Stimulated activated CD8-positive, alpha-beta memory T cell treated with anti-CD3 and anti-CD28 coated beads, Interleukin-12 subunit alpha, Interleukin-12 subunit beta, amount 100 ng/mL, for 24 hours (primary cell): ENCODE measurements at regions not wholly inside any gene's neighbourhood (a gene's known extent, or its start where the extent isn't known, plus 50 kb on each side); places are given as distances from the start of the nearest gene placed in this dataset.

ENCODE experiments used
- DNase-seq: peaks from one replicate; pipeline ENCODE4 v3.0.0-alpha.2; 2020; ENCODE audit errors: extremely low read depth

DNA sequence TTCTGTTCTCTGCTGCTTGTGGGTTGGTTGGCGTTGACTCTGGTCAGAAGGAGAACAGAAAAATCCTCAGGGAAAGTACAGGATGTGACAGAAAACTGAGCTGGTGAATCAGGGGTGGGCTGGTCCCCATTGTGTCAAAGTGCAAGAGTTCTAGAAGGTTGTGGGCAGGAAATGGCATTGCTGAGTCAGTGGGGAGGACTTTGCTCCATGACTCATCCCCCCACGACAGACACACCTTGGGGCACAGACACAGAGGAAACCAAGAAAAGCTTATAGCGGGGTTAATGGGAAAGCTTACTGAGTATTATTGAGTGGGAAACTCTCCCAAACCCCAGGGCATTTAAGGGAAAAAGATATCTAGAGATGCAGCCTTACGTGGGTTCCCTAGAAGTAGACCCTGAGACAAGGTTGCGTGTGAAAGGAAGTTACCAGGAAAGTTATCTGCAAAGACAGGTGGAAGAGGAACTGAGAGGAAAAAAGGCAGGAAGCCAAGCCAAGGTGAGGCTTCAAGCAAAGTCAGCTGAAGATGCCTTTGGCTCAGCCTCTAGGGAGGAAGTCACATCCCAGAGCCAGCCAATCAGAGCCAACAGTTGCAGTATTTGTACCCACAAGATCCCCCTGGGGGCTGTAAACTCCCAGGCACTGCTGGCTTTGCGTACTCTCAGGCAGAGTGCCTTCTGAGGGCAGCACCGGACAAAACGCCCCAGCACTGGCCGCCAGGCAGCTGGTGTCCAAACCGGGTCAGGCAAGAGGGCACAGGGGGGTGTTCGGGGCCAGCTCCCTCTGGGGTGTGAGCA is 86.4 kb downstream of the FOXL1 start:
- DNase-seq = peak; percentile 43

DNA sequence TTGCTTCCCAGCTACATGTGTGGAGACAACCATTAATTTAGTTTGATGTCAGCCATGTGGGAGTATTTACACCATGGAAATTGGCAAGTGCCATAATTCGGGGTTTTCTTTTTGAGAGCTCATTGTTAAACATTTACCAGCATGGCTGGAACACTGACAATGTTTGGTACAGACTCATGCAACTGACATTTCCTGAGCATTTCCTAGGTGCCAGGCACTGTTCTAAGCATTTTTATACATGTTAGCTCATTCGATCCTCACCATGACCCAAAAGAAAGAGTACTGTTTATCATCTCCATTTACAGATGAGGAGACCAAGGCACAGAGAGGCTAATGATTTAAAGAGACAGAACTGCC is 86.9 kb downstream of the FOXL1 start:
- no peak for DNase-seq

DNA sequence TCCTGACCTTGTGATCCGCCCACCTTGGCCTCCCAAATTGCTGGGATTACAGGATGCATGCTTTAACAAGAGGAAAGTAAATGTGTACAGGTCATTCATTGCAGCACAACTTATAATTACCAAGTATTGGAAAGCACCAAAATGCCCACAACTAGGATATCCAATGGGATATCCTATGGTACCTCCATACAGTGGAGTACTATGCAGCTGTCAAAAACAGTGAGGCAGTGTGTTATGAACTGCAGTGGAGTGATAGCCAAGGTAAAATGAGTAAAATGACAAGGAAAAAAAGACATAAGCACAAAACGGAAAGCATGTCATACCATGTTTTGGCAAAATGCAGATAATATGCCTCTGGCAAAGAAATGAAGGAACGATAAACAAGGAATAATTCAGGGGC is 87.6 kb downstream of the FOXL1 start:
- DNase-seq = no peak

DNA sequence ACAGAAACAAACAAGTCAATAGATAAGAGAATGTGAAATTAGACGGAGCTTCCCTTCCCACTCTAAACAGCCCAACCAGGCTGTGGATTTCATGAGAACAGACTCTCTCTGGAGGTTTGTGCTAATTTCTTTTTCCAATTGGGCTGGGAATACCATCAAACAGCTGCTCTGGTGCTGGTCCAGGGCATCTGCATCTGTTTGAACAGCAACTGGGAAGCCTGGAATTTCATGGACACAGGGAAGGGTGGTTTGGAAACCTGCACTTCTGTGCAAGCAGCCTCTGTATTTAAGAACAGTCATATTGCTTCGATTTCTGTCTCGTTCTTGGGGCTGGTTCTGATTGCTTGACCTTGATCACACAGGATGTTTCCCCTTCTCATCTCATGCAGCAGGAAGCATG is 88.7 kb downstream of the FOXL1 start:
- no peak for DNase-seq

DNA sequence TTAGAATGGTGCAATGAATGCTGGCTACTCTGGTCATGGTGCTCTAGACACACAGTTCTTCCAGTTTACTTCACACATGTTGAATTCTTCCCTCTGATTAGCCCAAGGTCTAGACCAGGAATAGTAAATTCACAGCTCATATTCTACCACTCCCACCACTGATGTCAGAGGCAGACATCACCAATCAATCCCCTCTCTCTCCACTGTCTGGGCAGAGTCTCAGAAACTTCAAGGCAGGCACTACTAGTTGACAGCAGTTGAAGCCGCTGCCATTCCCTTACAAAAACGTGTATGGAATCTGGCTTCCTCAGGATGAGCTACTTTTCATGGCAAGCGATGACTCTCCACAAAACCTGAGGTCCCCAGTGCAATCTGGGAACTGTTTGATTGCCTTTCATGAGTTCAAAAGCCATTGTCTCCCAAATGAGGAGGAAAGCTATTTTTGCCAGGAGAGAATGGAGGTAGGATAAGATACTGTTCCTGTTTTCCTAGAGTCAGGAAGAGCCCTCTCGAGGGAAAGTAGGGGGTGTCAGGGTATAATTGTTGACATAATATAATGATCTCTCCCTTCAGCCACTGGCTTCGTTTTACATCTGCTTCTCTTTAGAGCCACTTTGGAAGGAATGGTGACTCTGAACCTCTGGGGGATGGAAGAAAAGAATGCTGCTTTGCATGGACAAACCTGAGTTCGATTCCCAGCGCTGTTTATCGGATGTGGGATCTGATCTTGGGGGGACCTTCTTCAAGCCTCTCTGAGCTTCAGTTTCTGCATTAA is 90.0 kb downstream of the FOXL1 start:
- DNase-seq = no peak

DNA sequence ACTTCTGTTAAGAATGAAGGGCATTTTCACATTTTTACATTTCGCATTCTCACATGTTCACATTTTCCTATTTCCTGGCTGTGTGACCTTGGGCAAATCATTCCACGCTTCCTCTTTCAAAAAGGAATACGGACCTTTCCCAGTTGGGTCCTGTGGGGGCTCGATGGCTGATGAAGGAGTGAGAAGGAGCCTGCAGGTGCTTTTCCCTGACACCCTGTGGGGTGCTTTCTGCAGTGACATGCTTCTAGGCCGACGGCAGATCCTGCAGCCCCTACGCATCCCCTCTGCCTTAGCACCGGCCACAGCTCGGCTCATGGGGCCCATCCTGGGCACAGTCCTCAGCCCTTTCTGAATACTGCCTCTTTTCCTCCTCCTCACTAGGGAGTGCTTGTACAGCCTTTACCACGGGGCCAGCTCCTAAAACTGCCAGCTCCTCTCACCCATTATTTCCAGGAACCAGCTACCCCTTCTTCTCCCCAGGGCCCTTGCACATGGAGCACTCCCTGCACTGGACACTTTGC is 91.0 kb downstream of the FOXL1 start:
- no peak for DNase-seq

GRCh38 chr16:86669937-86670749 is 91.8 kb downstream of the FOXL1 start:
- DNase-seq = no peak

- DNase-seq = no peak
Observed at GRCh38 chr16:86670750-86671234, 92.4 kb downstream of the FOXL1 start.

DNA sequence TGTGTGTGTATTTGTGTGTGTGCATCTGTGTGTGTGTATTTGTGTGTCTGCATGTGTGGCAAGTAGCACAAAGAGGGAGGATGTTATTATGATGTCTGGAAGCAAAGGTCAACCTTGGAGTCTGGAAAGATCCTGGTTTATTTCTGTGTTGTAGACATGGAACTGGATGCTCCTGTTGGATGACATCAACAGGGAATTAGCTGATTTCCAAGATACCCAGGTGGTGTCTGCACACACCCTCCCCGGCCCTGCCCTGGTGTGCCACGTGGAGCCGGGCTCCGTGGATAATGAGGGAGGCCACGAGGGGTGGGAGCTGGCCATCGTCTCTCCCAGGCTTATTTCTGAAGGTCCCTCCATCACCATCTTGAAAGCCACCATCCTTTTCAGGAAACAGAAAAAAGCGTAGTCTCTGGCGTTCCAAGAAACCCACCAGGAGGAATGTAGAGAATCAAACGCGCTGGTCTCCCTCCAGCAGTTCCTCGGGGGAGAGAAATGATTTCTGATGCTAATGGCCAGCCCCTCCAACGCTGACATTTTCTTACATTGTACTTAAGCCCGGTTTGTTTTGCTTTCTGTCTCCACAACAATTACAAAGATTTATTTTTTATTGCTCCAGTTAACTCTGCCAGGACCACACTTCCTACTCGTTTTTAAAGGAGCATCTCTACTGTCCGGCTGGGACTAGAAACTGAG is 93.3 kb downstream of the FOXL1 start:
- DNase-seq = no peak

- DNase-seq = no peak
Observed at GRCh38 chr16:86672179-86672863, 94.0 kb downstream of the FOXL1 start.

DNA sequence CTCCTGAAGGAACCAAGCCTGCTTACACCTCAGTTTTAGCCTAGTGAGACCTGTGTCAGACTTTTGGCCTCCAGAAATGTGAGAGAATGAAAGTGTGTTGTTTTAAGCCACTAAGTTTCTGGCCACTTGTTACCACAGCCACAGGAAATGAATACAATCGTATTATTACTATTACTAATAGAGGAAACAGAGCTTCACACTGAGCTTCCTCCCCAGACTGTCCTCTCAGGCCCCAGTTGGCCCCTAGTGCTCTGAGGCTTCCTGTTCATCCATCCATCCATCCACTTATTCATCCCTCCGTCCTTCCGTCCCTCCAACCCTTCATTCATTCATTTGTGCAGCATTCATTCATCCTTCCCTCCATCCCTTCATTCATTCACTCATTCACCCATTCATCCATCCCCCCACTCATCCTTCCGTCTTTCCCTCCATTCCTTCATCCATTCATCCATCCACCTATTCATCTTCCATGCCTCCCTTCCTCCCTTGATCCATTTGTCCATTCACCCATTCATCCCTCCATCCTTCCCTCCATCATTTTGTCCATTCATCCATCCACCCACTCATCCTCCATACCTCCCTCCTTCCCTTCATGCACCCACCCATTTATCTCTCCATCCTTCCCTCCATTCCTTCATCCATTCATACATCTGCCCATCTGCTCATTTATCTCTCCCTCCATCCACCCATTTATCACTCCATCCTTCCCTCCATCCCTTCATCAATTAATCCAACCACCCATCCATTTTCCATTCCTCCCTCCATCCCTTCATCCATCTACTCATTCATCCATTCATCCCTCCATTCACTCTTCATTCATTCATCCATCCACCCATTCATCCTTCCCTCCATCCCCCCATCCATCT is 95.0 kb downstream of the FOXL1 start:
- DNase-seq = no peak

DNA sequence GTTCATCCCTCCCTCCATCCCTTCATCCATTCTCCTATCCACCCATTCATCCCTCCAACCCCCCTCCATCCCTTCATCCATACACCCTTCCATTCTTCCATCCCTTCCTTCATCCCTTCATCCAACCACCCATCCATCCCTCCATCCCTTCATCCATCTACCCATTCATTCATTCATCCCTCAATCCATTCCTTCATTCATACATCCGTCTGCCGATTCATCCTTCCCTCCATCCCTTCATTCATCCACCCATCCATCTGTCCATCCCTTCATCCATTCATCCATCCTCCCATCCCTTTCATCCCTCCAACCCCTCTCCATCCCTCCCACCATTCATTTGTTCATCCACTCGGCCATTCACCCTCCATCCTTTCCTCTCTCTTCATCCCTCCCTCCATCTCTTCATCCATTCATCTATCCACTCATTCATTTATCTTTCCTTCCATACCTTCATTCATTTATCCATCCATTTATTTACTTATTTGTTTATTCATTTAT is 95.7 kb downstream of the FOXL1 start:
- DNase-seq = no peak

- no peak for DNase-seq
Observed at GRCh38 chr16:86676254-86676670, 97.9 kb downstream of the FOXL1 start.

DNA sequence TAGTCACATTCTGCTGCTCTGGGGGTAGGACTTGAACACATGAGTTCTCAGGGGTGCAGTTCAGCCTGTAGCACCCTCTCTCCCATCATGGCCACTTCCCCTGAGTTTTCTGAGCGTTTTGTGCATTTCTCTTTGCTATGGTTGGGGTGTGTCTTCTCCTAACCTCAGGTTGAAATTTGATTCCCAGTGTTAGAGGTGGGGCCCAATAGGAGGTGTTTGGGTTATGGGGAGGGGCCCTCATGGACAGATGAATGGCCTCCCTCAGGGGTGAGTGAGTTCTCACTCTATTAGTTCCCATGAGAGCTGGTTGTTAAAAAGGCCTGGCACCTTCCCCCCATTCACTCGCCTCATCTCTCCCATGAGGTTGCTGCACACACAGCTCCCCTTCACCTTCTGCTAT is 101.1 kb downstream of the FOXL1 start:
- no peak for DNase-seq

GRCh38 chr16:86680162-86680561 is 101.8 kb downstream of the FOXL1 start:
- no peak for DNase-seq

GRCh38 chr16:86680661-86681030 is 102.3 kb downstream of the FOXL1 start:
- no peak for DNase-seq

- DNase-seq = no peak
Observed at GRCh38 chr16:86681031-86681756, 102.8 kb downstream of the FOXL1 start.

DNA sequence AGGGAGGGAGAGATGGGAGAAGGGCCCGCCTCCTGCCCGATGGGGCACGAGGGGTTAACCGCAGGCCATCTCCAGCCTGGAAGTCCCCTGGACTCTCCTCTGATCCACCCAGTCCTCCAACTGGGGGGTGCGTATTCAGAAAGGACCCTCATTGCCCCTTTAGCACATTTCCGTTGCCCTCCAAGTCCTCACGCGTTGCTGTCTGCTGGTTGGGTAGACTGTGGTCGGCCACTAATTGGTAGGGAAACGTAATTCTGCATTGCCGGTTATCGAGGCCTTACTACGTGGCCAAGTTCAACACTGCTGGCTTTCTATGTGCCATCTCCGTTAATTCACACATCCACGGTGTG is 103.4 kb downstream of the FOXL1 start:
- DNase-seq = no peak

- no peak for DNase-seq
Observed at GRCh38 chr16:86682219-86682904, 104.0 kb downstream of the FOXL1 start.
